ENCODE measurements at regions not wholly inside any gene's neighbourhood (a gene's known extent, or its start where the extent isn't known, plus 50 kb on each side); places are given as distances from the start of the nearest gene placed in this dataset.

- no peak overlapping the region for H3K27ac ChIP-seq (ENCODE audit: insufficient read depth, low read length)
- no peaks in the 10 kb centered on the region; the same call in 1 of the 2 replicates for H3K27me3 ChIP-seq (ENCODE audit: control insufficient read depth, insufficient read depth, low read length)
- no peak overlapping the region for H3K18ac ChIP-seq (ENCODE audit: low read depth, low read length)
- H4K8ac ChIP-seq (ENCODE audit: low read depth in 2 of 2, low read length in 2 of 2) = no peak overlapping the region
- H4K91ac ChIP-seq (ENCODE audit: insufficient read depth, low read depth, low read length) = no peak overlapping the region
- no peak overlapping the region for H2BK15ac ChIP-seq (ENCODE audit: low read depth, low read length)
- intact Hi-C loops (cut with micrococcal nuclease) = no loop called here
- no peak overlapping the region for H2BK120ac ChIP-seq (ENCODE audit: low read depth, low read length)
- no peaks in the 10 kb centered on the region for H3K79me1 ChIP-seq (ENCODE audit: low read depth in 1 of 2, low read length in 2 of 2)
- ATAC-seq (ENCODE audit: low read depth) = no peak
- TF ChIP-seq CEBPB (IDR thresholded peaks at IDR 0.05; ENCODE audit: low read depth, low read length) = no peak
- TF ChIP-seq RCOR1 (IDR thresholded peaks at IDR 0.05; ENCODE audit: insufficient replicate concordance, low read length) = no peak
- TF ChIP-seq MAZ (IDR thresholded peaks at IDR 0.05; ENCODE audit: borderline replicate concordance, low read depth, low read length) = no peak
- TF ChIP-seq USF2 (IDR thresholded peaks at IDR 0.05; ENCODE audit: low read depth, low read length) = no peak
- no peak for TF ChIP-seq MXI1 (IDR thresholded peaks at IDR 0.05; ENCODE audit: borderline replicate concordance, low read depth, low read length)
- TF ChIP-seq NFE2L2 (IDR thresholded peaks at IDR 0.05; ENCODE audit: low read depth, low read length) = no peak
- DNase-seq = no peak
- H2BK20ac ChIP-seq (ENCODE audit: low read depth, low read length) = no peak overlapping the region
- H3K4me1 ChIP-seq (ENCODE audit: control insufficient read depth, insufficient read depth, low read length) = peaks cover 3% of the 10 kb centered on the region; the same call in 1 of the 2 replicates
- H3K36me3 ChIP-seq (ENCODE audit: control insufficient read depth, insufficient read depth, low read length) = no peaks in the 10 kb centered on the region
- CTCF ChIA-PET = no interaction called here
- WGBS, 2 experiments (ENCODE audit: extremely low coverage in 2 of 2, insufficient read length in 1 of 2) = no CpG with 5 or more reads among the region's 5 CpGs
- in situ Hi-C loops (cut with MboI; ENCODE audit: low sequenced_read_pairs) = no loop called here
- no peak overlapping the region for H2AFZ ChIP-seq (replicated peaks; ENCODE audit: low read length, poor library complexity)
- POLR2A ChIA-PET (ENCODE audit: unreplicated experiment) = no interaction called here
- no peak overlapping the region for H3K56ac ChIP-seq (ENCODE audit: extremely low read depth, insufficient read depth, low read length)
- no peak overlapping the region for H2AK5ac ChIP-seq (ENCODE audit: low read depth, low read length)
- H3K14ac ChIP-seq (replicated peaks; ENCODE audit: low read depth, low read length) = no peak overlapping the region
- no peak overlapping the region for H3K4me3 ChIP-seq (ENCODE audit: insufficient read depth, low read depth, low read length)
- H3K23ac ChIP-seq (ENCODE audit: low read depth, low read length) = no peak overlapping the region
- H4K20me1 ChIP-seq (ENCODE audit: insufficient read depth, low read length) = no peaks in the 10 kb centered on the region
- H3K9me3 ChIP-seq (ENCODE audit: control insufficient read depth, insufficient read depth, low read length) = no peaks in the 10 kb centered on the region
- H2BK5ac ChIP-seq (ENCODE audit: low read depth, low read length, poor library complexity, severe bottlenecking) = no peak overlapping the region
- H3K9me1 ChIP-seq (ENCODE audit: insufficient read depth, low read length) = no peaks in the 10 kb centered on the region; the same call in 1 of the 2 replicates
- H2AK9ac ChIP-seq (replicated peaks; ENCODE audit: low read depth, low read length, poor library complexity) = no peak overlapping the region
- H3K4me2 ChIP-seq (ENCODE audit: low read depth, low read length) = no peak overlapping the region
- BruUV-seq (replicated peaks) = no TSS peak
- dilution Hi-C loops (cut with HindIII; ENCODE audit: low sequenced_read_pairs, unreplicated experiment) = no loop called here
- H3K9ac ChIP-seq (ENCODE audit: low read depth, low read length) = no peak overlapping the region
- no peak overlapping the region for H4K5ac ChIP-seq (ENCODE audit: low read depth, low read length)
- H3K4ac ChIP-seq (ENCODE audit: low read depth, low read length) = no peak overlapping the region
These were observed 81.0 kb upstream of the PTHLH start for GRCh38 chr12:28053564-28053963.

All from IMR-90 (cell line).